WTC11 (cell line): ENCODE measurements at regions not wholly inside any gene's neighbourhood (a gene's known extent, or its start where the extent isn't known, plus 50 kb on each side); places are given as distances from the start of the nearest gene placed in this dataset.

Experiments used
- ATAC-seq: fragments of 200-7000 bp; cut with Tn5 transposase; 2 replicates; pipeline ENCODE4 v1.10.0; 2021; ENCODE audit warnings: mild to moderate bottlenecking, moderate library complexity
- CTCF ChIA-PET: fragments of 300-600 bp; sonication (Branson Sonifier 250); formaldehyde crosslinking; loops from one replicate; lab custom pipeline; 2021; ENCODE audit warnings: antibody characterized with exemption; lab: Charles Lee
- POLR2A ChIA-PET: fragments of 350-600 bp; sonication (Branson Sonifier 250); formaldehyde crosslinking; loops from one replicate; lab custom pipeline; 2021; ENCODE audit warnings: antibody characterized with exemption; lab: Charles Lee
- DNase-seq: peaks from one replicate; pipeline ENCODE4 v3.0.0; 2021; ENCODE audit warnings: low spot score
- H3K27ac Mint-ChIP-seq: 2 replicates; pipeline ENCODE4 v1.8.0; 2021; ENCODE audit warnings: mixed read lengths
- H3K27me3 Mint-ChIP-seq: 2 replicates; pipeline ENCODE4 v1.8.0; 2021; ENCODE audit warnings: low read depth, mild to moderate bottlenecking, moderate library complexity, mixed read lengths
- H3K36me3 Mint-ChIP-seq: 2 replicates; pipeline ENCODE4 v1.8.0; 2021; ENCODE audit warnings: mixed read lengths
- H3K4me1 Mint-ChIP-seq: 2 replicates; pipeline ENCODE4 v1.8.0; 2022; ENCODE audit warnings: mixed read lengths
- H3K4me3 Mint-ChIP-seq: 2 replicates; pipeline ENCODE4 v1.8.0; 2021; ENCODE audit warnings: mild to moderate bottlenecking, moderate library complexity, mixed read lengths
- H3K9me3 Mint-ChIP-seq: 2 replicates; pipeline ENCODE4 v1.8.0; 2021; ENCODE audit warnings: mixed read lengths
- AFF4 ChIP-seq: sonication (generic); formaldehyde crosslinking; IDR thresholded peaks from 2 replicates; pipeline ENCODE4 v1.8.1; 2023; ENCODE audit warnings: mild to moderate bottlenecking, missing genetic modification reagents, borderline replicate concordance
- ATF1 ChIP-seq: sonication (generic); formaldehyde crosslinking; IDR thresholded peaks from 2 replicates; pipeline ENCODE4 v1.8.1; 2023; ENCODE audit warnings: mild to moderate bottlenecking, moderate library complexity, missing genetic modification reagents
- CREM ChIP-seq: sonication (generic); formaldehyde crosslinking; IDR thresholded peaks from 2 replicates; pipeline ENCODE4 v1.8.1; 2022; ENCODE audit warnings: mild to moderate bottlenecking, missing genetic modification reagents, moderate library complexity
- EMX1 ChIP-seq: fragments of 250-450 bp; sonication (Bioruptor Pico); IDR thresholded peaks from 2 replicates; pipeline ENCODE4 v1.8.0; 2021; ENCODE audit warnings: mild to moderate bottlenecking
- FOXJ3 ChIP-seq: sonication (generic); formaldehyde crosslinking; IDR thresholded peaks from 2 replicates; pipeline ENCODE4 v1.9.0; 2021; ENCODE audit warnings: missing genetic modification reagents, mild to moderate bottlenecking, borderline replicate concordance
- GRHL2 ChIP-seq: fragments of 250-450 bp; sonication (Bioruptor Pico); IDR thresholded peaks from 2 replicates; pipeline ENCODE4 v1.8.0; 2022; ENCODE audit warnings: mild to moderate bottlenecking, moderate library complexity; ENCODE audit not compliant: insufficient replicate concordance, severe bottlenecking
- HMGXB4 ChIP-seq: sonication (generic); formaldehyde crosslinking; IDR thresholded peaks from 2 replicates; pipeline ENCODE4 v1.8.1; 2023; ENCODE audit warnings: mild to moderate bottlenecking, moderate library complexity, missing genetic modification reagents
- JAZF1 ChIP-seq: fragments of 250-450 bp; sonication (Bioruptor Pico); IDR thresholded peaks from 2 replicates; pipeline ENCODE4 v1.9.0; 2021; ENCODE audit warnings: moderate library complexity, mild to moderate bottlenecking, inconsistent platforms
- MYBL2 ChIP-seq: sonication (generic); formaldehyde crosslinking; IDR thresholded peaks from 2 replicates; pipeline ENCODE4 v1.8.1; 2023; ENCODE audit warnings: mild to moderate bottlenecking, moderate library complexity, missing genetic modification reagents
- NR1H2 ChIP-seq: sonication (generic); formaldehyde crosslinking; IDR thresholded peaks from 2 replicates; pipeline ENCODE4 v1.9.0; 2021; ENCODE audit warnings: mild to moderate bottlenecking, moderate library complexity, missing genetic modification reagents
- STAT6 ChIP-seq: sonication (generic); formaldehyde crosslinking; conservative IDR thresholded peaks from 2 replicates; pipeline ENCODE4 v1.8.1; 2023; ENCODE audit warnings: mild to moderate bottlenecking, low read depth, missing genetic modification reagents, moderate library complexity
- USF1 ChIP-seq: sonication (generic); formaldehyde crosslinking; IDR thresholded peaks from 2 replicates; pipeline ENCODE4 v1.8.0; 2022; ENCODE audit warnings: mild to moderate bottlenecking, missing genetic modification reagents
- USF2 ChIP-seq: sonication (generic); formaldehyde crosslinking; IDR thresholded peaks from 2 replicates; pipeline ENCODE4 v1.8.1; 2023; ENCODE audit warnings: mild to moderate bottlenecking, missing genetic modification reagents, moderate library complexity
- ZNF138 ChIP-seq: sonication (generic); formaldehyde crosslinking; conservative IDR thresholded peaks from 2 replicates; pipeline ENCODE4 v1.8.1; 2022; ENCODE audit warnings: mild to moderate bottlenecking, moderate library complexity, missing genetic modification reagents
- ZNF219 ChIP-seq: sonication (generic); formaldehyde crosslinking; IDR thresholded peaks from 2 replicates; pipeline ENCODE4 v1.8.0; 2023; ENCODE audit warnings: missing genetic modification reagents, mild to moderate bottlenecking, borderline replicate concordance
- ZNF317 ChIP-seq: sonication (generic); formaldehyde crosslinking; IDR thresholded peaks from 2 replicates; pipeline ENCODE4 v1.8.1; 2023; ENCODE audit warnings: low read depth, mild to moderate bottlenecking, moderate library complexity, missing genetic modification reagents, borderline replicate concordance
- ZNF423 ChIP-seq: fragments of 250-450 bp; sonication (Bioruptor Pico); IDR thresholded peaks from 2 replicates; pipeline ENCODE4 v2.1.2; 2022; ENCODE audit warnings: mild to moderate bottlenecking, moderate library complexity
- ZSCAN18 ChIP-seq: fragments of 250-450 bp; sonication (Bioruptor Pico); IDR thresholded peaks from 2 replicates; pipeline ENCODE4 v2.1.2; 2022; ENCODE audit warnings: mild to moderate bottlenecking, moderate library complexity
- TF ChIP-seq, protein P1 (sequence below): sonication (generic); formaldehyde crosslinking; IDR thresholded peaks from 2 replicates; pipeline ENCODE4 v1.8.1; 2022; ENCODE audit warnings: low read depth, missing genetic modification reagents, borderline replicate concordance
- TF ChIP-seq, protein P2 (sequence below): sonication (generic); formaldehyde crosslinking; conservative IDR thresholded peaks from 2 replicates; pipeline ENCODE4 v1.8.1; 2022; ENCODE audit warnings: mild to moderate bottlenecking, missing genetic modification reagents

DNA sequence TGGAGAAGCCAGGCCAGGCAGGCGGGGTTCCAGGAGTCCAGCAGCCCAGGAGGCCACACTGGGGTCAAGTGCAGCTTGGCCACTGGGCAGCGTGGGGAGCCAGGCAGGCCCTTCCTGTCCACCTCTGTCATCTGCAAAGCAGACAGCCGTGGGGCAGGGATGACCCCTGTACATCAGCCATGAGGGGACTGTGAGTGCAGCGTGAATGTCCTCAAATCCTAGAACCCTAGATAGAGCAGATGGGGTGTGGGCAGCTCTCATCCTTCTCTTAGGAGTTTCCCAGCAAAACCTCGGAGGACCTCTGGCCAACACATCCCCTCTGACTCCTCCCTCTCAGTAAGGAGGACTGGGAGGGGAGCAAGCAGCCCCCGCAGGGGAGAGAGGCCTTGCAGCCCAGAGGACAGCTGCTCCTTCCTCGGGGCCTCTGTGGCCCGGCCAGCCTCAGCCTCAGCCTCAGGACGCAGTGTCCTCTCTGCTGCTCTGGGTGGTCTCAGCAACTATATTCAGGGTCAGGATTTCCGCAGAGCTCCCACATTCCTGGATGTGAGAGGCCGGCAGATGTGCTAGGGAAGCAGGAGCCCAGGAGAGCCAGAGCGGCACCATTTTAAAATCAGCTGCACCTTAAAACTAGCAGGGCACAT lies 820.5 kb downstream of the BRD1 start:
- ChIA-PET CTCF (interaction anchor here (0.6 to 1.6 kb wide), 3 partner anchors 19 to 523 kb away, joined by 3 to 6 read pairs (median 3); no protein-coding TSS in a partner anchor), POLR2A (no interaction called here)
- H3K27ac Mint-ChIP-seq = no peak overlapping the region
- no peak overlapping the region for H3K4me3 Mint-ChIP-seq
- no peaks in the 10 kb centered on the region for H3K27me3 Mint-ChIP-seq
- H3K9me3 Mint-ChIP-seq = peaks cover 25% of the 10 kb centered on the region
- TF ChIP-seq, protein P1, sequence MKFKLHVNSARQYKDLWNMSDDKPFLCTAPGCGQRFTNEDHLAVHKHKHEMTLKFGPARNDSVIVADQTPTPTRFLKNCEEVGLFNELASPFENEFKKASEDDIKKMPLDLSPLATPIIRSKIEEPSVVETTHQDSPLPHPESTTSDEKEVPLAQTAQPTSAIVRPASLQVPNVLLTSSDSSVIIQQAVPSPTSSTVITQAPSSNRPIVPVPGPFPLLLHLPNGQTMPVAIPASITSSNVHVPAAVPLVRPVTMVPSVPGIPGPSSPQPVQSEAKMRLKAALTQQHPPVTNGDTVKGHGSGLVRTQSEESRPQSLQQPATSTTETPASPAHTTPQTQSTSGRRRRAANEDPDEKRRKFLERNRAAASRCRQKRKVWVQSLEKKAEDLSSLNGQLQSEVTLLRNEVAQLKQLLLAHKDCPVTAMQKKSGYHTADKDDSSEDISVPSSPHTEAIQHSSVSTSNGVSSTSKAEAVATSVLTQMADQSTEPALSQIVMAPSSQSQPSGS (CRISPR knock-in tag) = no peak
- TF ChIP-seq, protein P2, sequence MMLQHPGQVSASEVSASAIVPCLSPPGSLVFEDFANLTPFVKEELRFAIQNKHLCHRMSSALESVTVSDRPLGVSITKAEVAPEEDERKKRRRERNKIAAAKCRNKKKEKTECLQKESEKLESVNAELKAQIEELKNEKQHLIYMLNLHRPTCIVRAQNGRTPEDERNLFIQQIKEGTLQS (CRISPR knock-in tag) = no peak
- TF ChIP-seq HMGXB4 (CRISPR knock-in tag) = no peak
- no peak for TF ChIP-seq STAT6 (CRISPR knock-in tag)
- TF ChIP-seq ZNF219 (CRISPR knock-in tag) = no peak
- TF ChIP-seq FOXJ3 (CRISPR knock-in tag) = no peak
- no peak for TF ChIP-seq USF1 (CRISPR knock-in tag)
- no peak for TF ChIP-seq EMX1 (CRISPR knock-in tag)
- TF ChIP-seq AFF4 = no peak
- TF ChIP-seq JAZF1 (CRISPR knock-in tag) = no peak
- no peak for TF ChIP-seq ZNF317 (CRISPR knock-in tag)
- TF ChIP-seq ZNF138 (CRISPR knock-in tag) = no peak
- no peak for TF ChIP-seq ZSCAN18
- TF ChIP-seq ATF1 = no peak
- no peak for TF ChIP-seq MYBL2
- TF ChIP-seq GRHL2 = no peak
- no peak for TF ChIP-seq ZNF423 (CRISPR knock-in tag)
- no peak for TF ChIP-seq USF2 (CRISPR knock-in tag)
- no peak for TF ChIP-seq NR1H2 (CRISPR knock-in tag)
- TF ChIP-seq CREM (CRISPR knock-in tag) = no peak
- peaks cover 11% of the 10 kb centered on the region for H3K36me3 Mint-ChIP-seq
- no peak for DNase-seq
- no peak for ATAC-seq
- H3K4me1 Mint-ChIP-seq = no peaks in the 10 kb centered on the region
